ENCODE measurements at regions not wholly inside any gene's neighbourhood (a gene's known extent, or its start where the extent isn't known, plus 50 kb on each side); places are given as distances from the start of the nearest gene placed in this dataset.

- H3K4me2 ChIP-seq (replicated peaks; ENCODE audit: extremely low read depth, low read length, poor library complexity, severe bottlenecking), result no peak overlapping the region
Measured at GRCh38 chr14:46140445-46140844, 511.1 kb downstream of the RPL10L start.

DNA sequence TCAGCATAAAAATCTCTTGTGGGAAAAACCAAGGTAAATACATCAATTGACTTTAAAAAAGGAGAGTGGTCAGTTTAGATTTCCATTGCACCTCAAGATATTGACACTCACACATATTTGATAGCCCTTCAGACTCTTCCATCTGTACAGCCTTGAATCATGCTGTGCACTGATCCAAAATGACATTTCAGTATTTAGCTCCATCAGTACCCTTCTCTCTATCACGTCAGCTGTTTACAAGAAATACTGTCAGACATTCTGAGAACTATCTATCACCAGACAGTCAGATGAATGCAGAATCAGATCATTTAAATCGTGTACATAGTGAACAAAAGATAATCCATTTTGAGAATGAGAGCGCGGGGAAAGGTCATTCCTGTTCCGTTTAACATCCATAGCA lies 511.9 kb downstream of the RPL10L start:
- no peaks in the 10 kb centered on the region for H4K20me1 ChIP-seq (ENCODE audit: insufficient read depth, low read length)
- no peak overlapping the region for H3K27ac ChIP-seq (ENCODE audit: low read depth in 1 of 2, low read length in 2 of 2)
- H2AFZ ChIP-seq (ENCODE audit: insufficient read depth, low read depth, low read length, poor library complexity, severe bottlenecking), result no peak overlapping the region
- Mint-ChIP-seq H3K36me3 (no peaks in the 10 kb centered on the region), H3K27me3 (ENCODE audit: low read depth in 3 of 3) (peaks cover 0 to 2% (median 0%) of the 10 kb centered on the region in 3 donors), H3K4me1 (no peaks in the 10 kb centered on the region), H3K27ac (no peak overlapping the region), H3K9me3 (peaks cover 0 to 7% (median 3%) of the 10 kb centered on the region in 7 donors), H3K4me3 (no peak overlapping the region)
- H3K4me3 ChIP-seq (replicated peaks in 1 of 3; ENCODE audit: low read depth in 2 of 3, low read length in 3 of 3), result no peak overlapping the region
- no peaks in the 10 kb centered on the region for H3K27me3 ChIP-seq (ENCODE audit: control insufficient read depth in 2 of 2, insufficient read depth in 2 of 2, low read length in 2 of 2)
- H3K9me3 ChIP-seq (replicated peaks in 1 of 2; ENCODE audit: control insufficient read depth in 1 of 2, insufficient read depth in 1 of 2, low read length in 2 of 2), result no peaks in the 10 kb centered on the region
- H3K36me3 ChIP-seq (replicated peaks in 1 of 2; ENCODE audit: control insufficient read depth in 1 of 2, insufficient read depth in 2 of 2, low read length in 2 of 2), result no peaks in the 10 kb centered on the region
- intact Hi-C loops (cut with micrococcal nuclease), result no loop called here
- no peak overlapping the region for H3K4me2 ChIP-seq (replicated peaks; ENCODE audit: extremely low read depth, low read length, poor library complexity, severe bottlenecking)
- 100% methylated on average over 2 of the region's 5 CpGs for WGBS (ENCODE audit: insufficient coverage)
- no peaks in the 10 kb centered on the region for H3K4me1 ChIP-seq (ENCODE audit: control insufficient read depth in 1 of 2, insufficient read depth in 2 of 2, low read length in 2 of 2)
- H3K9ac ChIP-seq (ENCODE audit: insufficient read depth, low read length, poor library complexity, severe bottlenecking), result no peak overlapping the region
- DNase-seq, result no peak
- H3K79me2 ChIP-seq (ENCODE audit: insufficient read depth, low read length), result no peaks in the 10 kb centered on the region
- no peak for TF ChIP-seq CTCF (IDR thresholded peaks at IDR 0.05)

More at GRCh38 chr14:46140445-46140844, 511.1 kb downstream of the RPL10L start:
- H3K27ac Mint-ChIP-seq, result no peak overlapping the region
- H3K4me3 ChIP-seq (replicated peaks in 1 of 3; ENCODE audit: low read depth in 2 of 3, low read length in 3 of 3), result no peak overlapping the region
- no peaks in the 10 kb centered on the region for H3K36me3 ChIP-seq (replicated peaks in 1 of 2; ENCODE audit: control insufficient read depth in 1 of 2, insufficient read depth in 2 of 2, low read length in 2 of 2)
- no peaks in the 10 kb centered on the region for H3K4me1 Mint-ChIP-seq
- no peaks in the 10 kb centered on the region for H3K36me3 Mint-ChIP-seq
- intact Hi-C loops (cut with micrococcal nuclease), result no loop called here
- H4K20me1 ChIP-seq (ENCODE audit: insufficient read depth, low read length), result no peaks in the 10 kb centered on the region
- no peaks in the 10 kb centered on the region for H3K9me3 ChIP-seq (replicated peaks in 1 of 2; ENCODE audit: control insufficient read depth in 1 of 2, insufficient read depth in 1 of 2, low read length in 2 of 2)
- no peak for DNase-seq
- no peaks in the 10 kb centered on the region for H3K27me3 ChIP-seq (ENCODE audit: control insufficient read depth in 2 of 2, insufficient read depth in 2 of 2, low read length in 2 of 2)
- H3K27me3 Mint-ChIP-seq (ENCODE audit: low read depth in 3 of 3), result peaks cover 0 to 2% (median 0%) of the 10 kb centered on the region in 3 donors
- H3K79me2 ChIP-seq (ENCODE audit: insufficient read depth, low read length), result no peaks in the 10 kb centered on the region
- 80% methylated on average over 1 of the region's 2 CpGs for WGBS (ENCODE audit: insufficient coverage)
- peaks cover 0 to 4% (median 1%) of the 10 kb centered on the region in 7 donors for H3K9me3 Mint-ChIP-seq
- H3K4me1 ChIP-seq (ENCODE audit: control insufficient read depth in 1 of 2, insufficient read depth in 2 of 2, low read length in 2 of 2), result no peaks in the 10 kb centered on the region
- H3K9ac ChIP-seq (ENCODE audit: insufficient read depth, low read length, poor library complexity, severe bottlenecking), result no peak overlapping the region
- no peak overlapping the region for H3K27ac ChIP-seq (ENCODE audit: low read depth in 1 of 2, low read length in 2 of 2)
- TF ChIP-seq CTCF (IDR thresholded peaks at IDR 0.05), result no peak
- H3K4me3 Mint-ChIP-seq, result no peak overlapping the region
- no peak overlapping the region for H2AFZ ChIP-seq (ENCODE audit: insufficient read depth, low read depth, low read length, poor library complexity, severe bottlenecking)

Measured in CD14-positive monocyte (primary cell).